ENCODE measurements at regions not wholly inside any gene's neighbourhood (a gene's known extent, or its start where the extent isn't known, plus 50 kb on each side); places are given as distances from the start of the nearest gene placed in this dataset.

DNA sequence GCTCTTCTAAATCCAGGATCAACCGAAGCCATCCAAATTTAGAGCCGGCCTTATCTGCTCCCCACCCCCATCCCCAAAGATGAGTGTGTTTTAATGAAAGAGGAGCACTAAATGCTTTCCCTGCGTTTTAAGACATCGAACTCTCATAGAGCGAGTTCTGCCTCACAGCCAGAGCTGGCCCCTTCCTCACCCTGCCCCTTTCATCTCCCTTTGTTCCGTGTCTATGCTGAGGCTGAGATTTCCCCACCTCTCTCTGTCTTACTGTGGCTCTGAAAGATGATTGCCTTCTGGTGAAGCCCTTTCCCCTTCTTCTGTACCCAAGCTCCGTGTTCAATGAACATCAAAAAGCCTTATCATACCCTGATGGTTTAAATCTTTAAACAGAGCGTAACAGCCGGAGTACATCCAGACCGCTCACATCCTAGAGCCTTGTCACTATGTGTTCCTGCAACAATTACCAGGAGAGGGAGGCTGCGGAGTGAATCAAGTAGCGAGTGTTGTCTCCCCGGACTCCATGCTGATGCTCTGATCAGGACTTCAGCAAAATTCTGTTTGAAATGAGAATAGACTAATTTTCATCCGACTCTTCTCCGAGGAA is 110.1 kb downstream of the ZNF326 start:
- TF ChIP-seq EP300 (IDR thresholded peaks at IDR 0.05) (no peak), POLR2A (IDR thresholded peaks at IDR 0.05) (no peak)
- TF ChIP-seq, protein P1, sequence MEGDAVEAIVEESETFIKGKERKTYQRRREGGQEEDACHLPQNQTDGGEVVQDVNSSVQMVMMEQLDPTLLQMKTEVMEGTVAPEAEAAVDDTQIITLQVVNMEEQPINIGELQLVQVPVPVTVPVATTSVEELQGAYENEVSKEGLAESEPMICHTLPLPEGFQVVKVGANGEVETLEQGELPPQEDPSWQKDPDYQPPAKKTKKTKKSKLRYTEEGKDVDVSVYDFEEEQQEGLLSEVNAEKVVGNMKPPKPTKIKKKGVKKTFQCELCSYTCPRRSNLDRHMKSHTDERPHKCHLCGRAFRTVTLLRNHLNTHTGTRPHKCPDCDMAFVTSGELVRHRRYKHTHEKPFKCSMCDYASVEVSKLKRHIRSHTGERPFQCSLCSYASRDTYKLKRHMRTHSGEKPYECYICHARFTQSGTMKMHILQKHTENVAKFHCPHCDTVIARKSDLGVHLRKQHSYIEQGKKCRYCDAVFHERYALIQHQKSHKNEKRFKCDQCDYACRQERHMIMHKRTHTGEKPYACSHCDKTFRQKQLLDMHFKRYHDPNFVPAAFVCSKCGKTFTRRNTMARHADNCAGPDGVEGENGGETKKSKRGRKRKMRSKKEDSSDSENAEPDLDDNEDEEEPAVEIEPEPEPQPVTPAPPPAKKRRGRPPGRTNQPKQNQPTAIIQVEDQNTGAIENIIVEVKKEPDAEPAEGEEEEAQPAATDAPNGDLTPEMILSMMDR (IDR thresholded peaks at IDR 0.05): no peak

All from ovary (tissue), 3 donors.